ENCODE measurements at regions not wholly inside any gene's neighbourhood (a gene's known extent, or its start where the extent isn't known, plus 50 kb on each side); places are given as distances from the start of the nearest gene placed in this dataset.
"Not testable (repeated sequence)": the region's sequence is repeated elsewhere in the genome, so short reads cannot be mapped to it uniquely, and the experiment has no call there.

DNA sequence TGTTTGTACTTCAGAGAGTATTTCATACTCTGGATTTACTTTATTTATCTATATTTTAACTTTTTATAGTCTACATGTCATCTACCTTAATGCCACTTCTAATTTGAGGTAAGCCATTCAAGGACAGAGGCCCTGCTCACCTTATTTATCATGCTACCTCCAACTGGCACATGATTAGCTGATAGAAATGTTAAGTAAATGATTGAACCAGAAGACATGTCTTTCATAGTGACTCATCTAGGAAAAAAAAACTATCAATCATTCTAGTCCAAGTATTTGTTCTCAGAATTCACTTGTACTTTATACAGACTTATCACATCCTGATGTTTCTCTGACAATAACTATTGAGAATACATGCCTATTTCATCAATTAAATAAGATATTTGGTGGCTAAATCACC, 856.3 kb downstream of the XPNPEP1 start:
- DNase-seq (ENCODE audit: low spot score), result no peak

DNA sequence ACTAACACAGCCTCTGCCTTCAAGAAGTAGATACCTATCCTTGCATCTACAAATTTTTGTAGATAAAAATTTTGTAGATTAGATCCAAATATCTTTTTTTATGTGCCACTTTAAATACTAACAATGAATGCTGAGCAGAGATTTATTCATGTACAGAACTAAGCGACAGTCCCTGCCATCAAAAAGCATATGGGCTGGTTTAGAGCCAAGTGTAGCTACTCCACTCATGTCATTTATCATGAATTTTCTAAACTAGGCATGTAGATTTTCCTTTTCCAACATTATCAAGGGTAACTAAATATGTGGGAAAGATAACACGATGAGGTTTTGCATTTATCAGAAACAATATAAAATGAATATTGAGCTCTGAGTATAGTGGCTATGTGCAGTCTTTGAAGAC, 857.5 kb downstream of the XPNPEP1 start:
- no peak for DNase-seq (ENCODE audit: low spot score)

DNA sequence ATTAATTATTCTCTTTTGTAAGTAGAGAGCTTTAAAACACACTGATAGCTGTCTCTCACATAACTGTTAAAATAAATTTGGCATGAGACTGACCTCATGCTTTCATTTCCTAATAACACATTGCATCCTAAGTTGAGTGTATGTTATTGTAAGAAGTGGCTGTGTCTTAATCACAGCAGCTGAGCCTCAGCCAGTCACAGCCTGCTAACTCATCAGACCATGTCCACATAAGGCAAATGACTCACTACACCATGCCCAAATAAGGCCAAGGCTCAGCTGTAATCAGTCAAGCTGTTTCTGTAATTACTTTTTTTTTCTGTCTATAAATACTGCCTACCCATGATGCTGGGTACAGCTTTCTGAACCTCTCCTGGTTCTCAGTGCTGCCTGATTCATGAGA, 860.9 kb downstream of the XPNPEP1 start:
- no peak for DNase-seq (ENCODE audit: low spot score)

- no peak for DNase-seq (ENCODE audit: low spot score)
These were observed 868.1 kb downstream of the XPNPEP1 start for GRCh38 chr10:109055243-109055642.

GRCh38 chr10:109047856-109048255, 875.5 kb downstream of the XPNPEP1 start:
- DNase-seq (ENCODE audit: low spot score), result no peak

DNA sequence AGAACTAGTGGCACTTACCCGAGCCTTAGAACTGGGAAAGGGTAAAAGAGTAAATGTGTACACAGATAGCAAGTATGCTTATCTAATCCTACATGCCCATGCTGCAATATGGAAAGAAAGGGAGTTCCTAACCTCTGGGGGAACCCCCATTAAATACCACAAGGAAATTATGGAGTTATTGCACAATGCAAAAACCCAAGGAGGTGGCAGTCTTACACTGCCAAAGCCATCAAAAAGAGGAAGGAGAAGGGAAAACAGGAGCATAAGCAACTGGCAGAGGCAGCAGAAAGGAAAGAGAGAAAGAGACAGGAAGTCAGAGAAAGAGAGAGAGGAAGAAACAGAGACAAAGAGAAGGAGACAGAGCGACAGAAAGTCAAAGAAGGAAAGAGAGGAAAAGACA, 876.9 kb downstream of the XPNPEP1 start:
- not testable (repeated sequence) for DNase-seq (ENCODE audit: low spot score)

- DNase-seq (ENCODE audit: low spot score), result no peak
These were observed 882.7 kb downstream of the XPNPEP1 start for GRCh38 chr10:109040622-109041021.

GRCh38 chr10:109037978-109038377, 885.3 kb downstream of the XPNPEP1 start:
- DNase-seq (ENCODE audit: low spot score), result no peak

- DNase-seq (ENCODE audit: low spot score), result no peak
These were observed 892.6 kb downstream of the XPNPEP1 start for GRCh38 chr10:109030581-109031210.

- no peak for DNase-seq (ENCODE audit: low spot score)
These were observed 893.4 kb downstream of the XPNPEP1 start for GRCh38 chr10:109029870-109030269.

- no peak for DNase-seq (ENCODE audit: low spot score)
These were observed 895.7 kb downstream of the XPNPEP1 start for GRCh38 chr10:109027534-109028185.

- no peak for DNase-seq (ENCODE audit: low spot score)
These were observed 898.1 kb downstream of the XPNPEP1 start for GRCh38 chr10:109025172-109025571.

GRCh38 chr10:109022417-109023049, 900.8 kb downstream of the XPNPEP1 start:
- DNase-seq (ENCODE audit: low spot score), result no peak

GRCh38 chr10:109019001-109019424, 904.3 kb downstream of the XPNPEP1 start:
- no peak for DNase-seq (ENCODE audit: low spot score)

DNA sequence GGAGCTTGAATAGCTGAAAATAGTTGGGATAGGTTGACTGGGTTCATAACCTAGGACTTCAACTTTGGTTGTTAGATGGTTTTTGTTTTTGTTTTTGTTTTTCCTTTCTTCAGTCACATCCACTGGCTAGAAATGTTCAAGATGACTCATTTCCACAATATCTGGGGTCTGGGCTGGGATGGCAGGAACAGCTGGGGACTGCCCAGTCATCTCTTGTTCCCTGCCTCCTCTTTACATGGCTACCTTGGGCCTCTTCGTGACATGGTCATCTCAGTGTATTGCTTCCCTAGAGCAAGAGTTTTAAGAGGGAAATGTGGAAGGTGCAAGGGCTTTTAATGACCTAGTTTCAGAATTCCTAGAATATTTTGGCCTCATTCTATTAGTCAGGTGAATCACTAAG, 915.8 kb downstream of the XPNPEP1 start:
- no peak for DNase-seq (ENCODE audit: low spot score)

GRCh38 chr10:108990441-108990840, 932.9 kb downstream of the XPNPEP1 start:
- no peak for DNase-seq (ENCODE audit: low spot score)

GRCh38 chr10:108989976-108990375, 933.3 kb downstream of the XPNPEP1 start:
- no peak for DNase-seq (ENCODE audit: low spot score)

DNA sequence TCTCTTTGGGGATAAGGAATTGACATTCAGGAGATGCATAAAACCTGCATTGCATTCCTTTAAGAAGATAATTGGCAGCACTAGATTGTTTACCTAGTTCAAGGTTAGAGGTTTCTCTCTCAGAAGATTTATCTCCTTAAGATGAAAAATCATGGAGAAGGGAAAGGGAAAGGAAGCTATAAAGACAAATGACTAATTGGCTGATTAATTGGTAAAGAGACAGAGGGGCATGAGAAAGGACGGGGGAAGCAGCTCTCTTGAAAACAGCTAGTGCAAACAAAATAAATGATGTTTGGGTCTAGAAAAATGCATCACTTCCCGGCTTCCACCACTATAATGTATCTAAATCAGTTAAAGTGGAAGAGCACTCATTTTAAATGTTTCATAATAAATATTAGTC, 941.2 kb downstream of the XPNPEP1 start:
- no peak for DNase-seq (ENCODE audit: low spot score)

DNA sequence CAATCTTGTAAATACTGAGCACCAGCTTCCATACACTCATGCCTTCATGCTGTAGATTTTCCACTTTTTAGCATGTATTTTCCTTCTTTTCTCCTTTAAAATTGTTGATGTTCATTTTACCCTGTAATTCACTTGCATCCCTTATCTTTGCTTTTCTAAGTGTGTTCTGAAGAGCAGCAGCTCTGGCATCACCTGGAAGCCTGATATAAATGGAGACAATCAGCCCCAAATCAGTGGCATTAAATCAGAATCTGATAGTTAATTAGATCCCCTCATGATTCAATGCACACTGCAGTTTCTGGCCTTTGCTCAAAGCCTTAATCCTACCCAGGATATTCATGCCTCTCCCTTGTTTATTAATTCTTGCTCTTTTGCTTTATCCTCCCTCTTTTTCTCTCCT, 942.4 kb downstream of the XPNPEP1 start:
- DNase-seq (ENCODE audit: low spot score), result no peak

DNA sequence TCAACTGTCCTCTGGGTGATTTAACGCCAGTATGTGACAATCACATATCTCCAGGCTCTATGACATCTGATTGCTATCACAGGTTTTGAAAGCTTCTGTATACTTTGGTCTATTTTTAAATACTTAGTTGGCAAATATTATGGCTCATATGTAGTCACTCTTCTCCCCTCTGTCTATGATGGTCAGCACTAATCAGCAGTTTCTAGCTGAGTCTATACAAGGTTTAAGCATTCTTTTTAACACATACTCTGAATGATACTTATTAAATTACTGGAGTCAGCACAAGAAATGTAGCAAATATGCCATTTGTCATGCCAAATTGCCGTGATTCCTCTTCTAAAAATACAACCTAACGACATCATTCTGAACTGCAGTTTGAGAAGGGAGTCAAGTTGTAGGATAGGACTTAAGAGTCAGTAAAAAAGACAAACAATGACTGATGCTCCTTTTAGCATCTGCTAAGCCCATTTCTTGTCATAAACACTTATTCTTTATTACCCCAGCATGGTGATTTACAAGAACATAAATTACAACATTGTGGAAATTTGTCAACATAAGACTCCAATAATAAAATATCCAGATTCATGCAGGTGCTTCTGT, 947.8 kb downstream of the XPNPEP1 start:
- DNase-seq (ENCODE audit: low spot score), result no peak

DNA sequence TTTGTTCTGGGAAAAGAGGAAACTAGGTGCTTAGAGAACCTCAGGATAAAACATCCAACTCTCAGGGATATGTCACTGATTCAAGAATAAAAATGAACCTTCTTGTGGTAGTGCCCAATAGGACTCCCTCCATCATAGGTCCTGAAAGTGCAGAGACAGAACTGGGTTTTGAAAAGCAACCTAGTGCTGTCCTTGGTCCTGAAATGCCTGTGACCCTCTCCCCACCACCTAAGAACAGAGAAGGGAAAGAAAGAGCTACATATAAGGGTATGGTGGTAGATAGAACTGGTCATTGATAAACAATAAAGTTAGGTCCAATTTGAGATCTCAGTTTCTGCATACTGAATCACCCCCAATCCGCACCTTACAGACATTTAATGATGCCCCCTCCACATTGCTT, 953.3 kb downstream of the XPNPEP1 start:
- DNase-seq (ENCODE audit: low spot score), result no peak

GRCh38 chr10:108966411-108966810, 956.9 kb downstream of the XPNPEP1 start:
- no peak for DNase-seq (ENCODE audit: low spot score)

GRCh38 chr10:108966005-108966404, 957.3 kb downstream of the XPNPEP1 start:
- DNase-seq (ENCODE audit: low spot score), result no peak

Measured in left forelimb (tissue), 1 donor.